ENCODE measurements at regions not wholly inside any gene's neighbourhood (a gene's known extent, or its start where the extent isn't known, plus 50 kb on each side); places are given as distances from the start of the nearest gene placed in this dataset.

DNA sequence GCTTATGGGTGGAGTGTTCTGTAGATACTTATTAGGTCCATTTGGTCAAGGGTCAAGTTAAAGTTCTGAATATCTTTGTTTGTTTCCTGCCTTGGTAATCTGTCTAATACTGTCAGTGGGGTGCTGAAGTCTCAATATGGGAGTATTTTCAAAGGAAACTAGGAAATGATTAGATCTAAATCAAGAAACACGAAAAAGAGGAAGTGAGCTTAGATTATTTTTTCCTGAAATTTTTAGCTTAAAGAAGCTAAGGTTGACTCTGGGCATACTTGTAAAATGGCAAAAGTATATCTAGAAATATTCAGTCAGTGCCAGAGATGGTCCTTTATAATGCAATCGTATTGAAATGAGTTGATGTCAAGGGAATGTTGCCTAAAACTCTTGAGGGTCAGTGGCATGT is 313.5 kb downstream of the ICE1 start:
- TF ChIP-seq, protein P1, sequence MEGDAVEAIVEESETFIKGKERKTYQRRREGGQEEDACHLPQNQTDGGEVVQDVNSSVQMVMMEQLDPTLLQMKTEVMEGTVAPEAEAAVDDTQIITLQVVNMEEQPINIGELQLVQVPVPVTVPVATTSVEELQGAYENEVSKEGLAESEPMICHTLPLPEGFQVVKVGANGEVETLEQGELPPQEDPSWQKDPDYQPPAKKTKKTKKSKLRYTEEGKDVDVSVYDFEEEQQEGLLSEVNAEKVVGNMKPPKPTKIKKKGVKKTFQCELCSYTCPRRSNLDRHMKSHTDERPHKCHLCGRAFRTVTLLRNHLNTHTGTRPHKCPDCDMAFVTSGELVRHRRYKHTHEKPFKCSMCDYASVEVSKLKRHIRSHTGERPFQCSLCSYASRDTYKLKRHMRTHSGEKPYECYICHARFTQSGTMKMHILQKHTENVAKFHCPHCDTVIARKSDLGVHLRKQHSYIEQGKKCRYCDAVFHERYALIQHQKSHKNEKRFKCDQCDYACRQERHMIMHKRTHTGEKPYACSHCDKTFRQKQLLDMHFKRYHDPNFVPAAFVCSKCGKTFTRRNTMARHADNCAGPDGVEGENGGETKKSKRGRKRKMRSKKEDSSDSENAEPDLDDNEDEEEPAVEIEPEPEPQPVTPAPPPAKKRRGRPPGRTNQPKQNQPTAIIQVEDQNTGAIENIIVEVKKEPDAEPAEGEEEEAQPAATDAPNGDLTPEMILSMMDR (conservative IDR thresholded peaks at IDR 0.05 in 1 of 2, IDR thresholded peaks at IDR 0.05 in 1 of 2; ENCODE audit: extremely low read depth in 1 of 2, insufficient read depth in 1 of 2, low read depth in 1 of 2, low read length in 2 of 2): no peak
- TF ChIP-seq EZH2 (IDR thresholded peaks at IDR 0.05; ENCODE audit: borderline replicate concordance, low read length): no peak

Data from mammary epithelial cell (primary cell).